Stimulated activated CD4-positive, alpha-beta T cell treated with anti-CD3 and anti-CD28 coated beads, Interleukin-12 subunit alpha, Interleukin-12 subunit beta, amount 100 ng/mL, for 4 hours (primary cell): ENCODE measurements at regions not wholly inside any gene's neighbourhood (a gene's known extent, or its start where the extent isn't known, plus 50 kb on each side); places are given as distances from the start of the nearest gene placed in this dataset.

Experiments
- DNase-seq: peaks from one replicate; pipeline ENCODE4 v3.0.0-alpha.2; 2020

GRCh38 chr2:174667250-174667860 is 69.8 kb upstream of the WIPF1 start:
- DNase-seq: no peak

GRCh38 chr2:174666845-174667244 is 69.2 kb upstream of the WIPF1 start:
- no peak for DNase-seq

GRCh38 chr2:174666312-174666711 is 68.7 kb upstream of the WIPF1 start:
- no peak for DNase-seq

GRCh38 chr2:174664084-174664759 is 66.6 kb upstream of the WIPF1 start:
- no peak for DNase-seq

GRCh38 chr2:174663550-174663949 is 65.9 kb upstream of the WIPF1 start:
- no peak for DNase-seq

- no peak for DNase-seq
These were observed 65.3 kb upstream of the WIPF1 start for GRCh38 chr2:174662859-174663258.

GRCh38 chr2:174662459-174662858 is 64.9 kb upstream of the WIPF1 start:
- DNase-seq: no peak

GRCh38 chr2:174660984-174661675 is 63.5 kb upstream of the WIPF1 start:
- DNase-seq: no peak

GRCh38 chr2:174659069-174659900 is 61.7 kb upstream of the WIPF1 start:
- DNase-seq: no peak

GRCh38 chr2:174656676-174657176 is 59.1 kb upstream of the WIPF1 start:
- no peak for DNase-seq

GRCh38 chr2:174656035-174656434 is 58.4 kb upstream of the WIPF1 start:
- DNase-seq: no peak

GRCh38 chr2:174654419-174654941 is 56.9 kb upstream of the WIPF1 start:
- no peak for DNase-seq

- DNase-seq: no peak
These were observed 51.3 kb upstream of the WIPF1 start for GRCh38 chr2:174648896-174649295.
